ENCODE measurements at regions not wholly inside any gene's neighbourhood (a gene's known extent, or its start where the extent isn't known, plus 50 kb on each side); places are given as distances from the start of the nearest gene placed in this dataset.

GRCh38 chr7:142451296-142451695 is 193.4 kb upstream of the PRSS58 start:
- TF ChIP-seq CTCF (conservative IDR thresholded peaks at IDR 0.05; ENCODE audit: low read depth in 2 of 2) (no peak), POLR2AphosphoS5 (IDR thresholded peaks at IDR 0.05; ENCODE audit: low read depth) (no peak), EZH2 (IDR thresholded peaks at IDR 0.05; ENCODE audit: low read depth, unreplicated experiment) (no peak), NANOG (IDR thresholded peaks at IDR 0.05; ENCODE audit: borderline replicate concordance) (no peak), EZH2phosphoT487 (IDR thresholded peaks at IDR 0.05; ENCODE audit: unreplicated experiment) (no peak)
- TF ChIP-seq, protein P1, sequence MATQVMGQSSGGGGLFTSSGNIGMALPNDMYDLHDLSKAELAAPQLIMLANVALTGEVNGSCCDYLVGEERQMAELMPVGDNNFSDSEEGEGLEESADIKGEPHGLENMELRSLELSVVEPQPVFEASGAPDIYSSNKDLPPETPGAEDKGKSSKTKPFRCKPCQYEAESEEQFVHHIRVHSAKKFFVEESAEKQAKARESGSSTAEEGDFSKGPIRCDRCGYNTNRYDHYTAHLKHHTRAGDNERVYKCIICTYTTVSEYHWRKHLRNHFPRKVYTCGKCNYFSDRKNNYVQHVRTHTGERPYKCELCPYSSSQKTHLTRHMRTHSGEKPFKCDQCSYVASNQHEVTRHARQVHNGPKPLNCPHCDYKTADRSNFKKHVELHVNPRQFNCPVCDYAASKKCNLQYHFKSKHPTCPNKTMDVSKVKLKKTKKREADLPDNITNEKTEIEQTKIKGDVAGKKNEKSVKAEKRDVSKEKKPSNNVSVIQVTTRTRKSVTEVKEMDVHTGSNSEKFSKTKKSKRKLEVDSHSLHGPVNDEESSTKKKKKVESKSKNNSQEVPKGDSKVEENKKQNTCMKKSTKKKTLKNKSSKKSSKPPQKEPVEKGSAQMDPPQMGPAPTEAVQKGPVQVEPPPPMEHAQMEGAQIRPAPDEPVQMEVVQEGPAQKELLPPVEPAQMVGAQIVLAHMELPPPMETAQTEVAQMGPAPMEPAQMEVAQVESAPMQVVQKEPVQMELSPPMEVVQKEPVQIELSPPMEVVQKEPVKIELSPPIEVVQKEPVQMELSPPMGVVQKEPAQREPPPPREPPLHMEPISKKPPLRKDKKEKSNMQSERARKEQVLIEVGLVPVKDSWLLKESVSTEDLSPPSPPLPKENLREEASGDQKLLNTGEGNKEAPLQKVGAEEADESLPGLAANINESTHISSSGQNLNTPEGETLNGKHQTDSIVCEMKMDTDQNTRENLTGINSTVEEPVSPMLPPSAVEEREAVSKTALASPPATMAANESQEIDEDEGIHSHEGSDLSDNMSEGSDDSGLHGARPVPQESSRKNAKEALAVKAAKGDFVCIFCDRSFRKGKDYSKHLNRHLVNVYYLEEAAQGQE (IDR thresholded peaks at IDR 0.05; ENCODE audit: unreplicated experiment): no peak

Measured in GM23338 (cell line).